DMS153 treated with DMSO at 0.1 percent for 48 hours (cell line): ENCODE measurements at regions not wholly inside any gene's neighbourhood (a gene's known extent, or its start where the extent isn't known, plus 50 kb on each side); places are given as distances from the start of the nearest gene placed in this dataset.

Experiments
- DNase-seq: peaks from one replicate; lab custom pipeline; 2025; ENCODE audit not compliant: unreplicated experiment; lab: John Stamatoyannopoulos, UW

GRCh38 chr2:103734911-103735310 is 973.1 kb downstream of the TMEM182 start:
- no peak for DNase-seq

DNA sequence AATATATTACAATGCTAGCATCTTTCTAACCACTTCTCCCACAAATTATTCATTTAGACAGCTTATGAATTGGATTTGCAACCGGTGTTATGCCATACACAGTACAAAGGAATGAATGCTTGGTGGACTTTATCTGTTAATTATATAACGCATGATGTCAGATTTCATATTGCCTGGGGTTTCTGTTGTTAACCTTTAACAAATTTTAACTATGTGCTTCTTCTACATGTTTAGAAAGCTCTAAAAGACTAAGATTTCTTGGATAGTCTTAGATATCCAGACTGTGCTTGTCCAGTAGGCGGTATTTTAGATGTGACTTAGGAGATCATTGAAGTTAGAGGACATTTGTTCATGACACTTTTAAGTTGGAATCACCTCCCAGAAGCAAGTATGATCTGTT is 976.3 kb downstream of the TMEM182 start:
- DNase-seq: no peak

- no peak for DNase-seq
These were observed 976.8 kb downstream of the TMEM182 start for GRCh38 chr2:103738606-103739005.

DNA sequence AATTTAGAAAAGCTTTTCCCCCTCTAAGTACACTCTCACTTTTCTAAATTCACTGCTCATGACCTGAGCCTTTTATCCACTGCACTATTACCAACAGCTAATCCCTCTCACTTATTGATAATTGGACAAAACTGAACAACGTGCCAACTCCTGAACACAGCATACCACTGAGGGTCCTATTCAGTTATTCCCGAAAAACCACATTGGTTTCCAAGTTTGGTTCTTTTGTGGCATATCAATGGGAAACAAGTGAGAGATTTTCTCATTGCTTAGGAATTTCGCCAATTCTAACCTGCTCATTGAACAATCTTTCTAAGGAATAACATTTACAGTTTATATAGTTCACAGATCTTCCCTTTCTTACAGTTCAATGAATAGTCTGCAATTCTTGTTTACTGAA is 977.4 kb downstream of the TMEM182 start:
- no peak for DNase-seq

- no peak for DNase-seq
These were observed 978.1 kb downstream of the TMEM182 start for GRCh38 chr2:103739921-103740320.

GRCh38 chr2:103740631-103741030 is 978.8 kb downstream of the TMEM182 start:
- DNase-seq: no peak

DNA sequence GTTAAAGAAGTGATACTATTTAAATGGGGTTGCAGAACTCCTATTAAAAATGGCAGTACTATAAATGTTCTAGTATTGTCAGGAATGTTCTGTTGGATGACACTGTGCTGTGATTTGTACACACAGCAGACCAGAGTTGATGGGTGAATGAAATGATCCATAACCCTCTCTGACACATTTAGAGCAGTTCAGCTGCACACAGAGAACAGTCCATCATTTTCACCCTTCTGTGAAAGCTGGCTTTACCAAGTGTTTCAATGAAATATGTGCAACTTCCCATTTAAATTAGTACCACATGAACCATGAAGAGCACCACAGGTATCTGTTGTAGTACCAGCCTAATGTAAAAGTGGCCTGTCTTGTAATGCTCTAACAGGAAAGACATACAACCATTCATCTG is 981.4 kb downstream of the TMEM182 start:
- no peak for DNase-seq

DNA sequence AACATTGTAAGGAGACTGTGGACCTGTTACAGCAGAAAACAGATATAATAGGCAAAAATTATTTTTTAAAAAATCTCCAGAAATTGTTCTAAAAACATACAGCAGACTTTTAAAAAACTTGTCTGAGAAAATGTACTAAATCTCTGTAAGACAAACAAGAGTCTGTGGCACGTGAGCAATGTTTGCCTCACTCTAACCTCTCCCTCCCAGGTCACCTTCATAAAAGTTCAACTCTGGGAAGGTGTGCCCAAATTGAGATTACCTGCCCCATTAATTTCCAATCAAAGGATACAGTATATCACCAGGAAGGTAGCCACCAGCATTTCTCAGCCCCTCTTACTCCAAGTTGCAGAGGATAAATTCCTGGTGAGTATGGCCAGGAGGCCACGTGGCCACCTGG is 992.7 kb downstream of the TMEM182 start:
- DNase-seq: no peak

DNA sequence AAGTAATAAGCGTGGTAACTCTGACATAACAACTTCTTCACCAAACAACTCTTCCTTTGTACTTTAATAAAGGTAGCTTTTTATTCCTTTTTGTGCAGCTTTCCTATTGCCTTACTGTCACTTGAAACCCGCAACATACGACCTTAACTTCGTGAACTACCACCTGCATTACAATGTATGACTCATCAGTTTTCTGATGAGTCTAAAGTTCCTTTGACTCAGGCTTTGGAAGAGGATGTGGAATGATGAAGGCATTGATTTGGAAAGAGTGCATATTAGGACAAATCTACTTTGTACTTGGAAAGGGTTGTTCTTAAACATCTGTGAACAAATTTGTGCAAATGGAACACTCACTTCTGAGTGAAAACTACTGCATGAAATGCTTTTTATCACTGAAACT is 1012.1 kb downstream of the TMEM182 start:
- DNase-seq: no peak

GRCh38 chr2:103780088-103780702 is 1018.4 kb downstream of the TMEM182 start:
- DNase-seq: no peak

DNA sequence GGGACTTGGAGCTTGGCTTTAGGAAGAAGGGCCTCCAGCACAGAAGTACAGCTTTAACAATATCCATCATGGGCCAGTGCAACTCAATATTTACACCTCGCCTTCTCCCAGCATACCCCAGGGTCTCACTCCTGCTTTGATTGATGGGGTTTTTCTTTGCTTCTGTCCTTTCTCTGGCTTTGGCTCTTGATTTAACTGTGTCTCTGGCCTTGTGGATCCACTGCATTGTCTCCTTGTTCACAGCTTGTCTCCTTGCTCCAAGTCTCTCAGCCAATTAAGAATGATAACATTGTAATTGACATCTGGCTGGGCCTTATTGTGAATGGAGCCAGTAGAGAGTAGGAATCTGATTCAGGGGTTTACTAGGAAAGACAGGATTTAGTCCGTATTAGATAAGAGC is 1019.5 kb downstream of the TMEM182 start:
- DNase-seq: no peak

- DNase-seq: no peak
These were observed 1022.4 kb downstream of the TMEM182 start for GRCh38 chr2:103784261-103784660.

- no peak for DNase-seq
These were observed 1023.6 kb downstream of the TMEM182 start for GRCh38 chr2:103785432-103785831.

GRCh38 chr2:103785956-103786355 is 1024.1 kb downstream of the TMEM182 start:
- DNase-seq: no peak

DNA sequence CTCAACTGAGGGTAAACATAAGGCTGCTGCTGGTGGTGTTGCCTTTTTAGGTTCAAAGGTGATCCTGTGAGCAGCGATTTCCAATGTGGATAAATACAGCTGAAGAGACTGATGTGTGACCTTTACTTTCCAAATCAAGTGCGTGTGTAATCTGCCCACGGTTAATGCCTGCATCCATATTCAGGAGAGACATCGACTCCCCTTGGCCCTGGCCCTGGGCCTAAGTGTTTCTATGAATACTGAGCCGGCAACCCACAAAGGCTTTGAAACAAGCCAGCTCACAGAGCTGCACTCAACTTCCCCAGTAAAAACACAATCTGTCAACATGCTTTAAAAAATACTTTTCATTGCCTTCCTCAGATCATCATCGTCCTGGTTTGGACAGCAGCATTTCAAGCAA is 1026.6 kb downstream of the TMEM182 start:
- no peak for DNase-seq

- DNase-seq: no peak
These were observed 1027.1 kb downstream of the TMEM182 start for GRCh38 chr2:103788951-103789350.

- DNase-seq: peak; percentile 61
These were observed 1027.7 kb downstream of the TMEM182 start for GRCh38 chr2:103789381-103790095.

GRCh38 chr2:103792042-103792441 is 1030.2 kb downstream of the TMEM182 start:
- DNase-seq: no peak

DNA sequence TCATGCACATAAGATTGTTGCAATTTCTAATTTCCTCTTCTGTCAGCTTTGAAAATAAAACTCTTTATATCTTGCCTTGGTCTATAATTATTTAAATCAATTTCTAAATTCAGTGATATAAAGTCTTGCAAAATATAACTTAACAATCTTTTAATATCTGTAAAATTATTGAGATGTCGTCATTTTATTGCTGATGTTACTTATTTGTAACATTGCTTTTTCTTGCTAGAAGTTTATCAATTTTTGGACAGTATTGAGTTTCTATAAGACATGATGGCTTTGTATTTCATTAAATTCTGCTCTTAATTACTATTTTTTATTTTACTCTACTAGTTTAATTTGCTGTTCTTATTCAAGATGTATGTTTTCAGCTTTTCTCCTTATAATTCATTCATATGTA is 1036.5 kb downstream of the TMEM182 start:
- no peak for DNase-seq

GRCh38 chr2:103804013-103804412 is 1042.2 kb downstream of the TMEM182 start:
- no peak for DNase-seq

- no peak for DNase-seq
These were observed 1043.9 kb downstream of the TMEM182 start for GRCh38 chr2:103805746-103806145.

- no peak for DNase-seq
These were observed 1045.1 kb upstream of the POU3F3 start for GRCh38 chr2:103808814-103809213.

GRCh38 chr2:103809415-103809814 is 1044.5 kb upstream of the POU3F3 start:
- DNase-seq: no peak
